ENCODE measurements at regions not wholly inside any gene's neighbourhood (a gene's known extent, or its start where the extent isn't known, plus 50 kb on each side); places are given as distances from the start of the nearest gene placed in this dataset.

- H3K27me3 ChIP-seq: no peaks in the 10 kb centered on the region
Observed at GRCh38 chr18:22675006-22675405, 257.3 kb upstream of the CTAGE1 start.

GRCh38 chr18:22676423-22676822 lies 256.7 kb upstream of the RBBP8 start:
- Histone ChIP-seq H3K9me3 (no peaks in the 10 kb centered on the region), H3K27me3 (no peaks in the 10 kb centered on the region), H3K36me3 (no peaks in the 10 kb centered on the region), H3K4me3 (no peak overlapping the region), H3K4me1 (peaks cover 0 to 15% (median 0%) of the 10 kb centered on the region in 4 donors), H3K27ac (peak overlapping the region in 3 of 4 donors; percentile 15 to 44 (median 30))
- DNase-seq: no peak
- no peak for TF ChIP-seq CTCF (IDR thresholded peaks at IDR 0.05)
- TF ChIP-seq POLR2A (IDR thresholded peaks at IDR 0.05): no peak

More at GRCh38 chr18:22675006-22675405, 257.3 kb upstream of the CTAGE1 start:
- no peaks in the 10 kb centered on the region for H3K36me3 ChIP-seq
- DNase-seq: no peak
- H3K4me3 ChIP-seq: no peak overlapping the region
- H3K27ac ChIP-seq: no peak overlapping the region
- no peak for TF ChIP-seq POLR2A (IDR thresholded peaks at IDR 0.05)
- no peak for TF ChIP-seq CTCF (IDR thresholded peaks at IDR 0.05)
- H3K4me1 ChIP-seq: peaks cover 0 to 15% (median 2%) of the 10 kb centered on the region in 4 donors
- H3K9me3 ChIP-seq: no peaks in the 10 kb centered on the region

GRCh38 chr18:22678486-22678885 lies 254.6 kb upstream of the RBBP8 start:
- Histone ChIP-seq H3K4me1 (peaks cover 0 to 27% (median 3%) of the 10 kb centered on the region in 4 donors), H3K4me3 (no peak overlapping the region), H3K36me3 (no peaks in the 10 kb centered on the region), H3K27ac (no peak overlapping the region), H3K9me3 (no peaks in the 10 kb centered on the region), H3K27me3 (no peaks in the 10 kb centered on the region)
- DNase-seq: no peak
- no peak for TF ChIP-seq POLR2A (IDR thresholded peaks at IDR 0.05)
- no peak for TF ChIP-seq CTCF (IDR thresholded peaks at IDR 0.05)

GRCh38 chr18:22680944-22681343 lies 252.2 kb upstream of the RBBP8 start:
- Histone ChIP-seq H3K27ac (no peak overlapping the region), H3K4me1 (peaks cover 0 to 32% (median 3%) of the 10 kb centered on the region in 4 donors), H3K36me3 (no peaks in the 10 kb centered on the region), H3K4me3 (no peak overlapping the region), H3K9me3 (no peaks in the 10 kb centered on the region), H3K27me3 (no peaks in the 10 kb centered on the region)
- TF ChIP-seq CTCF (IDR thresholded peaks at IDR 0.05) (no peak), POLR2A (IDR thresholded peaks at IDR 0.05) (no peak)
- no peak for DNase-seq

GRCh38 chr18:22681908-22682307 lies 251.2 kb upstream of the RBBP8 start:
- Histone ChIP-seq H3K27ac (peak overlapping the region in 3 of 4 donors; percentile 69 to 90 (median 72)), H3K36me3 (no peaks in the 10 kb centered on the region), H3K4me1 (peaks cover 0 to 28% (median 3%) of the 10 kb centered on the region in 4 donors), H3K4me3 (no peak overlapping the region), H3K27me3 (no peaks in the 10 kb centered on the region), H3K9me3 (no peaks in the 10 kb centered on the region)
- no peak for DNase-seq
- peak in 1 of 6 experiments; percentile 10 for TF ChIP-seq CTCF (IDR thresholded peaks at IDR 0.05)
- no peak for TF ChIP-seq POLR2A (IDR thresholded peaks at IDR 0.05)

- no peak for DNase-seq
- TF ChIP-seq CTCF (IDR thresholded peaks at IDR 0.05) (no peak), POLR2A (IDR thresholded peaks at IDR 0.05) (no peak)
- Histone ChIP-seq H3K4me1 (peaks cover 0 to 23% (median 3%) of the 10 kb centered on the region in 4 donors), H3K27ac (peak overlapping the region in 3 of 4 donors; percentile 69 to 90 (median 72)), H3K9me3 (no peaks in the 10 kb centered on the region), H3K27me3 (no peaks in the 10 kb centered on the region), H3K36me3 (no peaks in the 10 kb centered on the region), H3K4me3 (no peak overlapping the region)
Observed at GRCh38 chr18:22682720-22683119, 250.4 kb upstream of the RBBP8 start.

Data from Peyer's patch (tissue), 4 donors.